ENCODE measurements at regions not wholly inside any gene's neighbourhood (a gene's known extent, or its start where the extent isn't known, plus 50 kb on each side); places are given as distances from the start of the nearest gene placed in this dataset.

- DNase-seq (ENCODE audit: low spot score) = no peak
- H3K4me3 Mint-ChIP-seq = no peak overlapping the region
- H3K9me3 Mint-ChIP-seq = peaks cover 3% of the 10 kb centered on the region; the same call in 1 of the 2 replicates
- H3K27me3 Mint-ChIP-seq (ENCODE audit: low read depth) = no peaks in the 10 kb centered on the region
- POLR2A ChIA-PET = no interaction called here
- 0 out of 2 replicates have a peak, but pooled peaks cover 10% of the 10 kb centered on the region for H3K4me1 Mint-ChIP-seq
- no peak overlapping the region for H3K27ac Mint-ChIP-seq
- no peaks in the 10 kb centered on the region for H3K36me3 Mint-ChIP-seq
- no peak; the same call in 1 of the 2 replicates for ATAC-seq
- CTCF ChIA-PET = interaction anchor here (1.5 kb wide), 1 partner anchor 310 kb away, joined by 4 read pairs; no protein-coding TSS in a partner anchor
- no peak for TF ChIP-seq NFYB (CRISPR knock-in tag; conservative IDR thresholded peaks at IDR 0.05; ENCODE audit: low read depth)
- TF ChIP-seq GTF2I (CRISPR knock-in tag; conservative IDR thresholded peaks at IDR 0.05) = no peak
- no peak for TF ChIP-seq E2F5 (CRISPR knock-in tag; IDR thresholded peaks at IDR 0.05)
- TF ChIP-seq JUN (CRISPR knock-in tag; IDR thresholded peaks at IDR 0.05) = no peak
- no peak for TF ChIP-seq ZNF425 (CRISPR knock-in tag; conservative IDR thresholded peaks at IDR 0.05)
- TF ChIP-seq PRDM15 (CRISPR knock-in tag; IDR thresholded peaks at IDR 0.05) = no peak
- TF ChIP-seq ERG (CRISPR knock-in tag; IDR thresholded peaks at IDR 0.05) = no peak
- no peak for TF ChIP-seq CREB1 (CRISPR knock-in tag; IDR thresholded peaks at IDR 0.05)
- no peak for TF ChIP-seq ZNF263 (CRISPR knock-in tag; IDR thresholded peaks at IDR 0.05; ENCODE audit: low read depth)
- no peak for TF ChIP-seq ETV6 (CRISPR knock-in tag; IDR thresholded peaks at IDR 0.05)
- no peak for TF ChIP-seq TP53 (CRISPR knock-in tag; IDR thresholded peaks at IDR 0.05)
These were observed 405.9 kb downstream of the NXPE2 start for GRCh38 chr11:115084231-115084630.

GRCh38 chr11:115085461-115086210 is 407.3 kb downstream of the NXPE2 start:
- ChIA-PET POLR2A (no interaction called here), CTCF (no interaction called here)
- no peak for DNase-seq (ENCODE audit: low spot score)
- H3K36me3 Mint-ChIP-seq = no peaks in the 10 kb centered on the region
- H3K4me3 Mint-ChIP-seq = no peak overlapping the region
- H3K9me3 Mint-ChIP-seq = peaks cover 3% of the 10 kb centered on the region
- H3K27me3 Mint-ChIP-seq (ENCODE audit: low read depth) = no peaks in the 10 kb centered on the region
- H3K27ac Mint-ChIP-seq = no peak overlapping the region
- 0 out of 2 replicates have a peak, but pooled peaks cover 10% of the 10 kb centered on the region for H3K4me1 Mint-ChIP-seq
- no peak for ATAC-seq
- TF ChIP-seq MLX (CRISPR knock-in tag; IDR thresholded peaks at IDR 0.05) (no peak), ARID4B (CRISPR knock-in tag; IDR thresholded peaks at IDR 0.05; ENCODE audit: borderline replicate concordance) (no peak), USF2 (CRISPR knock-in tag; IDR thresholded peaks at IDR 0.05) (no peak), CDX4 (CRISPR knock-in tag; IDR thresholded peaks at IDR 0.05; ENCODE audit: borderline replicate concordance) (no peak), MYBL2 (CRISPR knock-in tag; IDR thresholded peaks at IDR 0.05) (no peak), ZNF121 (CRISPR knock-in tag; IDR thresholded peaks at IDR 0.05) (no peak)

Measured in WTC11 (cell line).